ENCODE measurements at regions not wholly inside any gene's neighbourhood (a gene's known extent, or its start where the extent isn't known, plus 50 kb on each side); places are given as distances from the start of the nearest gene placed in this dataset.
"Not testable (repeated sequence)": the region's sequence is repeated elsewhere in the genome, so short reads cannot be mapped to it uniquely, and the experiment has no call there.

GRCh38 chr4:186366326-186366725 lies 100.3 kb downstream of the F11 start:
- WGBS, 4 donors = 82 to 88% (median 85%) methylated on average over 5 of the region's 5 CpGs
- intact Hi-C loops (cut with DNase I) = no loop called here
- Histone ChIP-seq H3K36me3 (replicated peaks in 1 of 2) (no peaks in the 10 kb centered on the region), H3K27me3 (no peaks in the 10 kb centered on the region), H3K4me1 (replicated peaks in 1 of 2) (no peaks in the 10 kb centered on the region), H3K9me3 (replicated peaks in 1 of 3) (peaks cover 0 to 4% (median 0%) of the 10 kb centered on the region in 3 donors), H3K27ac (no peak overlapping the region), H3K4me3 (no peak overlapping the region)
- DNase-seq = no peak
- TF ChIP-seq POLR2A (IDR thresholded peaks at IDR 0.05) (no peak), CTCF (IDR thresholded peaks at IDR 0.05) (no peak)

- intact Hi-C loops (cut with DNase I) = not testable (repeated sequence)
- WGBS, 4 donors = 80 to 91% (median 87%) methylated on average over 6 of the region's 6 CpGs
Measured at GRCh38 chr4:186363038-186363437, 97.0 kb downstream of the F11 start.

GRCh38 chr4:186360551-186360950 lies 94.6 kb downstream of the F11 start:
- no peak for TF ChIP-seq CTCF (IDR thresholded peaks at IDR 0.05)
- no peak for TF ChIP-seq POLR2A (IDR thresholded peaks at IDR 0.05)
- no peak overlapping the region for H3K4me3 ChIP-seq
- no peak overlapping the region for H3K27ac ChIP-seq
- H3K9me3 ChIP-seq (replicated peaks in 1 of 3) = peaks cover 0 to 4% (median 0%) of the 10 kb centered on the region in 3 donors
- no peaks in the 10 kb centered on the region for H3K36me3 ChIP-seq (replicated peaks in 1 of 2)
- H3K4me1 ChIP-seq (replicated peaks in 1 of 2) = no peaks in the 10 kb centered on the region
- no peaks in the 10 kb centered on the region for H3K27me3 ChIP-seq
- WGBS, 4 donors = 70 to 81% (median 75%) methylated on average over 4 of the region's 4 CpGs
- intact Hi-C loops (cut with DNase I) = no loop called here
- DNase-seq = no peak

More at GRCh38 chr4:186363038-186363437, 97.0 kb downstream of the F11 start:
- H3K4me3 ChIP-seq; H3K36me3 ChIP-seq (replicated peaks in 1 of 2); H3K27me3 ChIP-seq; DNase-seq; H3K9me3 ChIP-seq (replicated peaks in 1 of 3); H3K4me1 ChIP-seq (replicated peaks in 1 of 2); H3K27ac ChIP-seq: not testable (repeated sequence)

GRCh38 chr4:186351668-186352194 lies 85.7 kb downstream of the F11 start:
- intact Hi-C loops (cut with DNase I) = no loop called here
- no peak overlapping the region for H3K4me3 ChIP-seq
- H3K9me3 ChIP-seq (replicated peaks in 1 of 3) = no peaks in the 10 kb centered on the region
- TF ChIP-seq CTCF (IDR thresholded peaks at IDR 0.05) = no peak
- no peak for TF ChIP-seq POLR2A (IDR thresholded peaks at IDR 0.05)
- no peaks in the 10 kb centered on the region for H3K27me3 ChIP-seq
- no peaks in the 10 kb centered on the region for H3K36me3 ChIP-seq (replicated peaks in 1 of 2)
- WGBS, 4 donors = 84 to 94% (median 88%) methylated on average over 5 to 7 of the region's 7 CpGs
- no peak for DNase-seq
- H3K4me1 ChIP-seq (replicated peaks in 1 of 2) = no peaks in the 10 kb centered on the region
- H3K27ac ChIP-seq = no peak overlapping the region

- 83 to 90% (median 86%) methylated on average over 9 to 10 of the region's 10 CpGs for whole genome bisulfite sequencing, 4 donors
- Histone ChIP-seq H3K27me3 (no peaks in the 10 kb centered on the region), H3K4me3 (no peak overlapping the region), H3K27ac (no peak overlapping the region), H3K36me3 (replicated peaks in 1 of 2) (no peaks in the 10 kb centered on the region), H3K4me1 (replicated peaks in 1 of 2) (no peaks in the 10 kb centered on the region), H3K9me3 (replicated peaks in 1 of 3) (no peaks in the 10 kb centered on the region)
- no peak for DNase-seq
- no peak for TF ChIP-seq POLR2A (IDR thresholded peaks at IDR 0.05)
- TF ChIP-seq CTCF (IDR thresholded peaks at IDR 0.05) = no peak
- intact Hi-C loops (cut with DNase I) = no loop called here
Measured at GRCh38 chr4:186348433-186348832, 82.4 kb downstream of the F11 start.

All from adrenal gland (tissue), 9 donors.